ENCODE measurements at regions not wholly inside any gene's neighbourhood (a gene's known extent, or its start where the extent isn't known, plus 50 kb on each side); places are given as distances from the start of the nearest gene placed in this dataset.

GRCh38 chr1:87495147-87495546 lies 166.5 kb downstream of the LMO4 start:
- TF ChIP-seq CTCF (IDR thresholded peaks at IDR 0.05) (no peak), POLR2A (IDR thresholded peaks at IDR 0.05) (no peak), EP300 (IDR thresholded peaks at IDR 0.05; ENCODE audit: low read depth) (no peak)
